NCI-H2081 (cell line): ENCODE measurements at regions not wholly inside any gene's neighbourhood (a gene's known extent, or its start where the extent isn't known, plus 50 kb on each side); places are given as distances from the start of the nearest gene placed in this dataset.

ENCODE experiments used
- DNase-seq, 2 experiments: peaks; one replicate each; lab custom pipeline; 2025; lab: John Stamatoyannopoulos, UW

- no peak for DNase-seq
These were observed 347.9 kb downstream of the LTN1 start for GRCh38 chr21:28644762-28645161.

- no peak for DNase-seq
These were observed 349.8 kb downstream of the LTN1 start for GRCh38 chr21:28642891-28643290.

GRCh38 chr21:28641731-28642130 lies 350.9 kb downstream of the LTN1 start:
- DNase-seq: no peak

GRCh38 chr21:28640326-28640725 lies 352.4 kb downstream of the LTN1 start:
- no peak for DNase-seq

GRCh38 chr21:28639737-28640136 lies 352.9 kb downstream of the LTN1 start:
- no peak for DNase-seq

GRCh38 chr21:28636752-28637691 lies 355.7 kb downstream of the LTN1 start:
- no peak for DNase-seq

GRCh38 chr21:28635541-28635940 lies 357.1 kb downstream of the LTN1 start:
- no peak for DNase-seq

GRCh38 chr21:28633839-28634555 lies 358.7 kb downstream of the LTN1 start:
- DNase-seq: no peak

GRCh38 chr21:28632755-28633408 lies 359.8 kb downstream of the LTN1 start:
- no peak for DNase-seq

- DNase-seq: no peak
These were observed 365.0 kb downstream of the LTN1 start for GRCh38 chr21:28627691-28628090.

GRCh38 chr21:28627261-28627660 lies 365.4 kb downstream of the LTN1 start:
- DNase-seq: no peak

GRCh38 chr21:28624626-28625025 lies 368.1 kb downstream of the LTN1 start:
- DNase-seq: no peak

- DNase-seq: no peak
These were observed 375.4 kb downstream of the LTN1 start for GRCh38 chr21:28617300-28617699.

- no peak for DNase-seq
These were observed 377.4 kb downstream of the LTN1 start for GRCh38 chr21:28615276-28615675.

GRCh38 chr21:28614791-28615190 lies 377.9 kb downstream of the LTN1 start:
- DNase-seq: no peak

- no peak for DNase-seq
These were observed 384.0 kb downstream of the LTN1 start for GRCh38 chr21:28608646-28609045.

- no peak for DNase-seq
These were observed 385.1 kb downstream of the LTN1 start for GRCh38 chr21:28607545-28607944.

GRCh38 chr21:28604946-28605537 lies 387.6 kb downstream of the LTN1 start:
- DNase-seq: no peak

GRCh38 chr21:28602546-28602945 lies 390.1 kb downstream of the LTN1 start:
- DNase-seq: no peak

GRCh38 chr21:28598214-28598613 lies 394.5 kb downstream of the LTN1 start:
- no peak for DNase-seq

- DNase-seq: no peak
These were observed 400.3 kb downstream of the LTN1 start for GRCh38 chr21:28592205-28592865.

GRCh38 chr21:28590676-28591075 lies 402.0 kb downstream of the LTN1 start:
- DNase-seq: no peak
